GM23248 (cell line): ENCODE measurements at regions not wholly inside any gene's neighbourhood (a gene's known extent, or its start where the extent isn't known, plus 50 kb on each side); places are given as distances from the start of the nearest gene placed in this dataset.

Experiments used
- DNase-seq: peaks from one replicate; pipeline ENCODE4 v3.0.0-alpha.2; 2015
- H2AFZ ChIP-seq: fragments of 200-600 bp; sonication (generic); 2 replicates; pipeline ENCODE4 v1.6.1; 2016; ENCODE audit warnings: antibody characterized with exemption
- H3F3A ChIP-seq: fragments of 200-600 bp; sonication (generic); 2 replicates; pipeline ENCODE4 v1.6.1; 2016; ENCODE audit warnings: mild to moderate bottlenecking, antibody characterized with exemption, mixed run types; ENCODE audit not compliant: insufficient read depth
- H3K27ac ChIP-seq: fragments of 200-600 bp; sonication (generic); 2 replicates; pipeline ENCODE4 v1.5.1; 2016; ENCODE audit warnings: mild to moderate bottlenecking
- H3K27me3 ChIP-seq: fragments of 200-600 bp; sonication (generic); replicated peaks from 2 replicates; pipeline ENCODE4 v1.6.1; 2016; ENCODE audit warnings: mild to moderate bottlenecking; ENCODE audit not compliant: insufficient read depth
- H3K36me3 ChIP-seq: fragments of 200-600 bp; sonication (generic); 2 replicates; pipeline ENCODE4 v1.6.1; 2016; ENCODE audit warnings: low read depth, mild to moderate bottlenecking
- H3K4me1 ChIP-seq: fragments of 200-600 bp; sonication (generic); 2 replicates; pipeline ENCODE4 v1.6.1; 2016; ENCODE audit warnings: mild to moderate bottlenecking; ENCODE audit not compliant: insufficient read depth
- H3K4me2 ChIP-seq: fragments of 200-600 bp; sonication (generic); one replicate; pipeline ENCODE4 v1.6.1; 2016; ENCODE audit warnings: mild to moderate bottlenecking; ENCODE audit not compliant: unreplicated experiment
- H3K4me3 ChIP-seq: fragments of 200-600 bp; sonication (generic); 2 replicates; pipeline ENCODE4 v1.5.1; 2016; ENCODE audit warnings: mild to moderate bottlenecking
- H3K79me2 ChIP-seq: fragments of 200-600 bp; sonication (generic); 2 replicates; pipeline ENCODE4 v1.6.1; 2016; ENCODE audit warnings: mild to moderate bottlenecking; ENCODE audit not compliant: insufficient read depth
- H3K9ac ChIP-seq: fragments of 200-600 bp; sonication (generic); 2 replicates; pipeline ENCODE4 v1.6.1; 2016; ENCODE audit warnings: mild to moderate bottlenecking
- H3K9me2 ChIP-seq: fragments of 200-600 bp; sonication (generic); 2 replicates; pipeline ENCODE4 v1.6.1; 2016; ENCODE audit warnings: mixed run types, mild to moderate bottlenecking, moderate library complexity; ENCODE audit not compliant: insufficient read depth
- H3K9me3 ChIP-seq: fragments of 200-600 bp; sonication (generic); one replicate; pipeline ENCODE4 v1.6.1; 2017; ENCODE audit warnings: low read depth
- H4K20me1 ChIP-seq: fragments of 200-600 bp; sonication (generic); 2 replicates; pipeline ENCODE4 v1.6.0; 2016; ENCODE audit not compliant: insufficient read depth
- EZH2 ChIP-seq: fragments of 200-600 bp; sonication (generic); IDR thresholded peaks from 2 replicates; pipeline ENCODE4 v1.6.1; 2018; ENCODE audit warnings: antibody characterized with exemption, mild to moderate bottlenecking; ENCODE audit not compliant: insufficient read depth, poor library complexity, severe bottlenecking
- EZH2phosphoT487 ChIP-seq: fragments of 200-600 bp; sonication (generic); IDR thresholded peaks from 2 replicates; pipeline ENCODE4 v1.6.1; 2018; ENCODE audit warnings: antibody characterized with exemption, moderate library complexity, mild to moderate bottlenecking, low read depth; ENCODE audit not compliant: insufficient read depth
- WGBS, 2 experiments: methylation state at CpG; one replicate each; pipeline ENCODE4 v1.1.6; 2015 to 2017; ENCODE audit warnings: low lambda C conversion rate in 2 of 2, low coverage in 1 of 2; ENCODE audit errors: missing lambda C conversion rate in 2 of 2; 5-methylcytosine and 5-hydroxymethylcytosine counted together
- in situ Hi-C: fragments of 300-500 bp; cut with MboI; formaldehyde crosslinking; loops from 2 replicates; pipeline ENCODE4 v1.15.0; 2020

DNA sequence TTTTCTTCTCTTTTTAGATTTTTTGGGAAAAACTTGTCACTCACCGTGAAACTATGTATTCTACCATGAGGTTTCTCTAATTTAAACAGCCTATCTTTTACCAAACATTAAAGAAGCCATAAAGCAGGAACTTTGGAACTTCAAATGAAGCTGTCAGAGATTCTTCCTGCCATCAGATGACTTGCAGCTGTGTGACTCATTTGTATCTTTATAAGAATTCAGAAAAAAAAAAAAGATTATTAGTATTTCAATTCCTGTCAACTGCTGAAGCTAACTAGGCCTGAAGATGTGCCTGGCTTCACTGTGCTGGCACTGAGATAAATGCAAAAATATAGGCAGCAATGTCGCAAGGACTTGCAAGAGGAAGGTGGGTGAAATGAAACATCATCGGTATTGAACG, 1399.1 kb upstream of the PIK3C3 start:
- in situ Hi-C loops: no loop called here
- Histone ChIP-seq H3F3A (no peaks in the 10 kb centered on the region), H2AFZ (no peak overlapping the region), H3K36me3 (no peaks in the 10 kb centered on the region), H3K27ac (no peak overlapping the region), H3K79me2 (no peaks in the 10 kb centered on the region), H3K4me1 (no peaks in the 10 kb centered on the region), H3K27me3 (no peaks in the 10 kb centered on the region), H3K9ac (no peak overlapping the region), H3K4me2 (no peak overlapping the region), H3K9me3 (no peaks in the 10 kb centered on the region), H3K4me3 (no peak overlapping the region), H4K20me1 (no peaks in the 10 kb centered on the region), H3K9me2 (no peaks in the 10 kb centered on the region)
- 5 to 7% methylated on average over 4 of the region's 4 CpGs for WGBS, 2 experiments
- peak; percentile 7 for DNase-seq
- no peak for TF ChIP-seq EZH2

GRCh38 chr18:40553029-40553428, 1402.0 kb upstream of the PIK3C3 start:
- no peaks in the 10 kb centered on the region for H3K27me3 ChIP-seq
- DNase-seq: no peak
- no peaks in the 10 kb centered on the region for H3K9me2 ChIP-seq
- no peaks in the 10 kb centered on the region for H3K79me2 ChIP-seq
- TF ChIP-seq EZH2phosphoT487: no peak
- TF ChIP-seq EZH2: no peak
- no peaks in the 10 kb centered on the region for H3K4me1 ChIP-seq
- H3K27ac ChIP-seq: no peak overlapping the region
- H3K9me3 ChIP-seq: no peaks in the 10 kb centered on the region
- H3K4me2 ChIP-seq: no peak overlapping the region
- no peaks in the 10 kb centered on the region for H3K36me3 ChIP-seq
- H3K9ac ChIP-seq: no peak overlapping the region
- in situ Hi-C loops: no loop called here
- H4K20me1 ChIP-seq: no peaks in the 10 kb centered on the region
- H3K4me3 ChIP-seq: no peak overlapping the region
- H2AFZ ChIP-seq: no peak overlapping the region
- H3F3A ChIP-seq: no peaks in the 10 kb centered on the region

- no peak overlapping the region for H2AFZ ChIP-seq
- TF ChIP-seq EZH2: no peak
- no peak for TF ChIP-seq EZH2phosphoT487
- no peak overlapping the region for H3K4me3 ChIP-seq
- no peaks in the 10 kb centered on the region for H4K20me1 ChIP-seq
- no peaks in the 10 kb centered on the region for H3K4me1 ChIP-seq
- H3K9ac ChIP-seq: no peak overlapping the region
- no peaks in the 10 kb centered on the region for H3K27me3 ChIP-seq
- no peaks in the 10 kb centered on the region for H3K36me3 ChIP-seq
- DNase-seq: no peak
- no peaks in the 10 kb centered on the region for H3K9me3 ChIP-seq
- H3F3A ChIP-seq: no peaks in the 10 kb centered on the region
- in situ Hi-C loops: no loop called here
- no peak overlapping the region for H3K4me2 ChIP-seq
- no peak overlapping the region for H3K27ac ChIP-seq
- whole genome bisulfite sequencing, 2 experiments: 42 to 45% methylated on average over 3 of the region's 3 CpGs
- no peaks in the 10 kb centered on the region for H3K9me2 ChIP-seq
- no peaks in the 10 kb centered on the region for H3K79me2 ChIP-seq
Observed at GRCh38 chr18:40546875-40547274, 1408.2 kb upstream of the PIK3C3 start.

DNA sequence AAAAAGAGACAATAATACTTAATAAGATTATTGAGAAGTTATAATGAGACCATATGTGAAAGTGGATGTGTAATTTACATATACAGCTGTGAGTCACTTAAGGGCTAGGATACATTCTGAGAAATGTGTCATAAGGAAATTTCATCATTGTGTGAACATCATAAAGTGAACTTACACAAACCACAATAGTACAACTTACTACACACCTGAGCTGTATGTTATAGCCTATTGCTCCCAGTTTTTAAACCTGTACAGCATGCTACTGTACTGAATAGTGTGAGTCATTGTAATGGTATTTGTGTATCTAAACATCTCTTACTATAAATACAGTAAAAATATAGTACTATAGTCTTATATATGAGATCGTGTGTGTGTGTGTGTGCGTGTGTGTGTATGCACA, 1420.3 kb upstream of the PIK3C3 start:
- DNase-seq: peak; percentile 10
- Histone ChIP-seq H3K27ac (no peak overlapping the region), H3K36me3 (no peaks in the 10 kb centered on the region), H2AFZ (no peak overlapping the region), H3K79me2 (no peaks in the 10 kb centered on the region), H3K9me2 (no peaks in the 10 kb centered on the region), H3F3A (no peaks in the 10 kb centered on the region), H3K4me3 (no peak overlapping the region), H3K9ac (no peak overlapping the region), H4K20me1 (no peaks in the 10 kb centered on the region), H3K27me3 (no peaks in the 10 kb centered on the region), H3K4me2 (no peak overlapping the region), H3K4me1 (no peaks in the 10 kb centered on the region), H3K9me3 (no peaks in the 10 kb centered on the region)
- in situ Hi-C loops: no loop called here
- TF ChIP-seq EZH2 (no peak), EZH2phosphoT487 (no peak)
- WGBS, 2 experiments: 59 to 64% methylated on average over 2 of the region's 2 CpGs

DNA sequence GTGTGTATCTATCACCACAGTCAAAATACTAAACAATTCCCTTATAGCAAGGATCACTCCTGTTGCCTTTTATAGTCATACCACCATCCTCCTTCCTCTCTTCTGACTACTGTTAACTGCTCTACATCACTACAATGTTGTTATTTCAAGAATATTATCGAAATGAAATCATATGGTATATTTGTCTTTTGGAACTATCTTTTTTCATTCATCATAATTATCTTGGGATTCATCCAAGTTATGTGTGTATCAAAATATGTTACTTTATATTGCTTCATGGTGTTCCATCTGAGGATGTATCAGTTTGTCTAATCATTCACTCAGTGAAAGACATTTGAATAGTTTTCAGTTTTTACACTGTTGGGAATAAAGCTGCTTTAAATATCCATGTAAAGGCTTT, 1423.0 kb upstream of the PIK3C3 start:
- H3K27ac ChIP-seq: no peak overlapping the region
- 4 to 14% methylated on average over 1 of the region's 1 CpG for WGBS, 2 experiments
- in situ Hi-C loops: no loop called here
- no peak overlapping the region for H2AFZ ChIP-seq
- no peak overlapping the region for H3K9ac ChIP-seq
- H3K27me3 ChIP-seq: no peaks in the 10 kb centered on the region
- H3K4me2 ChIP-seq: no peak overlapping the region
- no peak for DNase-seq
- no peaks in the 10 kb centered on the region for H3K36me3 ChIP-seq
- H3K4me1 ChIP-seq: no peaks in the 10 kb centered on the region
- H4K20me1 ChIP-seq: no peaks in the 10 kb centered on the region
- no peaks in the 10 kb centered on the region for H3F3A ChIP-seq
- H3K4me3 ChIP-seq: no peak overlapping the region
- H3K9me2 ChIP-seq: no peaks in the 10 kb centered on the region
- H3K79me2 ChIP-seq: no peaks in the 10 kb centered on the region
- no peaks in the 10 kb centered on the region for H3K9me3 ChIP-seq
- TF ChIP-seq EZH2phosphoT487 (no peak), EZH2 (no peak)
